PFSK-1 (cell line): ENCODE measurements at regions not wholly inside any gene's neighbourhood (a gene's known extent, or its start where the extent isn't known, plus 50 kb on each side); places are given as distances from the start of the nearest gene placed in this dataset.

ENCODE experiments used
- FOXP2 ChIP-seq: optimal IDR thresholded peaks from 2 replicates; pipeline ENCODE3; 2011; ENCODE audit warnings: borderline replicate concordance, control low read depth, inconsistent platforms; ENCODE audit not compliant: insufficient read depth; ENCODE audit errors: extremely low read length, extremely low read depth
- POLR2AphosphoS5 ChIP-seq: IDR thresholded peaks from 2 replicates; pipeline ENCODE4 v1.6.1; 2012; ENCODE audit warnings: low read depth, mild to moderate bottlenecking, control low read depth, low read length, moderate library complexity
- SIN3A ChIP-seq: IDR thresholded peaks from 2 replicates; pipeline ENCODE4 v1.6.1; 2012; ENCODE audit warnings: mild to moderate bottlenecking, low read length, moderate library complexity, borderline replicate concordance; ENCODE audit not compliant: insufficient read depth
- TAF1 ChIP-seq: IDR thresholded peaks from 2 replicates; pipeline ENCODE4 v1.6.1; 2012; ENCODE audit warnings: low read length, control low read depth, borderline replicate concordance; ENCODE audit not compliant: insufficient read depth
- TF ChIP-seq, protein P1 (sequence below), 2 experiments: IDR thresholded peaks; 2 replicates each; pipeline versions ENCODE4 v1.6.1 to v1.8.0; 2011 to 2012; ENCODE audit warnings: low read depth in 2 of 2, low read length in 2 of 2, control low read depth in 1 of 2, inconsistent platforms in 1 of 2, mild to moderate bottlenecking in 1 of 2, moderate library complexity in 1 of 2; ENCODE audit not compliant: insufficient read depth in 1 of 2

DNA sequence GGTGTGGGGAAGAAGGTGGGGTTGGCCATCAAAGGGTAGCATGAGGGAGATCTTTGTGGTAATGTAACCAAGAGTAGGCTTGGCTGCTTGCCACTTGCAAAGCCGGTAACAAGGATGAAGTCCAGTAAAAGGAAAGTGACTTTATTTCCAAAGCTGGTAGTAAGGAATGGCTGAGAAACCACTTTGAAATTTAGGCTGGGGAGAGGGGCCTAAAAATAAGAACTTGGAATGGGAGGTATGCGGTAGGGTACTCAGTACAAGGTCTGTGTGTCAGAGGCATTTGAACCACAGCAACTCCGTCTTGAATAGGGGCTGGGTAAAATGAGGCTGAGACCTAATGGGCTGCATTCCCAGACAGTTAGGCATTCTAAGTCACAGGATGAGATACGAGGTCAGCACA lies 216.0 kb upstream of the ISX start:
- TF ChIP-seq POLR2AphosphoS5 = no peak
- no peak for TF ChIP-seq TAF1
- no peak for TF ChIP-seq FOXP2
- no peak for TF ChIP-seq SIN3A
- TF ChIP-seq, protein P1, sequence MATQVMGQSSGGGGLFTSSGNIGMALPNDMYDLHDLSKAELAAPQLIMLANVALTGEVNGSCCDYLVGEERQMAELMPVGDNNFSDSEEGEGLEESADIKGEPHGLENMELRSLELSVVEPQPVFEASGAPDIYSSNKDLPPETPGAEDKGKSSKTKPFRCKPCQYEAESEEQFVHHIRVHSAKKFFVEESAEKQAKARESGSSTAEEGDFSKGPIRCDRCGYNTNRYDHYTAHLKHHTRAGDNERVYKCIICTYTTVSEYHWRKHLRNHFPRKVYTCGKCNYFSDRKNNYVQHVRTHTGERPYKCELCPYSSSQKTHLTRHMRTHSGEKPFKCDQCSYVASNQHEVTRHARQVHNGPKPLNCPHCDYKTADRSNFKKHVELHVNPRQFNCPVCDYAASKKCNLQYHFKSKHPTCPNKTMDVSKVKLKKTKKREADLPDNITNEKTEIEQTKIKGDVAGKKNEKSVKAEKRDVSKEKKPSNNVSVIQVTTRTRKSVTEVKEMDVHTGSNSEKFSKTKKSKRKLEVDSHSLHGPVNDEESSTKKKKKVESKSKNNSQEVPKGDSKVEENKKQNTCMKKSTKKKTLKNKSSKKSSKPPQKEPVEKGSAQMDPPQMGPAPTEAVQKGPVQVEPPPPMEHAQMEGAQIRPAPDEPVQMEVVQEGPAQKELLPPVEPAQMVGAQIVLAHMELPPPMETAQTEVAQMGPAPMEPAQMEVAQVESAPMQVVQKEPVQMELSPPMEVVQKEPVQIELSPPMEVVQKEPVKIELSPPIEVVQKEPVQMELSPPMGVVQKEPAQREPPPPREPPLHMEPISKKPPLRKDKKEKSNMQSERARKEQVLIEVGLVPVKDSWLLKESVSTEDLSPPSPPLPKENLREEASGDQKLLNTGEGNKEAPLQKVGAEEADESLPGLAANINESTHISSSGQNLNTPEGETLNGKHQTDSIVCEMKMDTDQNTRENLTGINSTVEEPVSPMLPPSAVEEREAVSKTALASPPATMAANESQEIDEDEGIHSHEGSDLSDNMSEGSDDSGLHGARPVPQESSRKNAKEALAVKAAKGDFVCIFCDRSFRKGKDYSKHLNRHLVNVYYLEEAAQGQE (IDR thresholded peaks at IDR 0.05; ENCODE audit: insufficient read depth in 1 of 2, low read depth in 2 of 2, low read length in 2 of 2) = no peak

DNA sequence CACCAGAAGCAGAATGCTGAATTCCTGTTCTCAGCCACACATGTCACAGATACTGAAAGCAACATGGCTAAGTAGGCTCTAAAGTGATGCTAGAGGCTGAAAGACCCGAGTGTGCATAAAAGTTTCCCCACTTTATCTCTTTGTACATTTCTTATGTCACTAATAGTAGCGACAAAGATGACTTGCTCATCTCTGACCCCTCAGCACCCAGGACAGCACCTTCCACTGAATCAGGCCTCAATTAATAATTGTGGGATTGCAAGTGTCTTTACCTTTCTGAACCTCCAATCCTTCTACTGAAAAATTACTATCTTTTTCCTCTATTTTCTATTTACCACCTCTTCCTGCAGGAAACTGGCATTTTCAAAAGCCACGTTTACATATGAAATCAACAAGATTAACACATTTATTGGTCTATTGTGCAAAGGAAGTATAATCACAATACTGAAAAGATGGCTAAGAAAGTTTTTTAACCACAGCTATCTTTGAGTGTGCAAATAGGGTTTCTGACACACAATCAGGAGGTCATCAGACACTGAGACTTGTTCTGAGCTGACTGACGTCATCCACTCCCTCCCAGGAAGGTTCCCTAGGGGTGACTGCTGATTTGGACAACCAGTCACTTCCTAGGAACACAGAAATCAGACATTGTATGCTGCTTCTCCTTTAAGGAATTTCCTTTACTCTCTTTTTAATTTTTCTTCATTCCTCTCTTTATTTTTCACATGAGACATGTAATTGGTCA lies 213.9 kb upstream of the ISX start:
- TF ChIP-seq, protein P1 (IDR thresholded peaks at IDR 0.05; ENCODE audit: insufficient read depth in 1 of 2, low read depth in 2 of 2, low read length in 2 of 2) = peak in 1 of 2 experiments; percentile 78; a peak in 2 of 4 replicates
- no peak for TF ChIP-seq FOXP2

DNA sequence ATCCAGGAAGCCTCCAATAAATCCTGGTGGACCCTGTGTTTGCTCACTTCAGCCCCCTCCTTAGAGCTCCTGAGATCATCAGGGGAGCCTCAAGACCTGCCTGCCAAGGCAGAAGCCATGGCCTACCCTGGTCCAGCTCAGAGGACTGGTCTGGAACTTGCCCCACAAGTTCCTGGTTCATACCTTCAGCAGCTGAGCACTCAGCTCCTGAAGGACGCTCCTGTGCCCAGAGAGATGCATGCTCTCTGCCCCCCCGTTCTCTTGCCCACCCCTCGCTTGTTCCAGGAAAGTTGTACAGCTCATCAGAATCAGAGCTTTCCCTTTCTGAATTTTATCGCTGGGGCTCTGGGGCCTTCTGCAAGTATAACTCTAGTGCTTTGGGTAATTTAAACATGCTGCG lies 210.5 kb upstream of the ISX start:
- TF ChIP-seq SIN3A (no peak), TAF1 (no peak), FOXP2 (no peak), POLR2AphosphoS5 (no peak)
- TF ChIP-seq, protein P1 (IDR thresholded peaks at IDR 0.05; ENCODE audit: insufficient read depth in 1 of 2, low read depth in 2 of 2, low read length in 2 of 2) = no peak

DNA sequence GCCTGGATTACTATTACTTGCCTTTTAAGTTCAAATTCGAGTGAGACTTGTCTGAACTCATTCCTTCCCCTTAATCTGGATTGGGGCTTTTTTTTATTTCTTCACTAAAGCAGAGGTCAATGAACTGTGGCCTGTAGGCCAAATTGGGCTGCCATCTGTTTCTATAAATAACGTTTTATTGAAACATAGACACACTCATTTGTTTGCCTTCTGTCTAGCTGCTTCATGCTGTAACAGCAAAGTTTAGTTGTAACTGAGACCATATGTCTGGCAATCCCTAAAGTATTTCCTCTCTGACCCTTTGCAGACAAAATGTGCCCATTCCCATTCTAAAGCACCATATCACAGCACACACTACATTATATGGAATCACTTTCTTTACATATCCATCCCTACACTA lies 207.9 kb upstream of the ISX start:
- no peak for TF ChIP-seq TAF1

DNA sequence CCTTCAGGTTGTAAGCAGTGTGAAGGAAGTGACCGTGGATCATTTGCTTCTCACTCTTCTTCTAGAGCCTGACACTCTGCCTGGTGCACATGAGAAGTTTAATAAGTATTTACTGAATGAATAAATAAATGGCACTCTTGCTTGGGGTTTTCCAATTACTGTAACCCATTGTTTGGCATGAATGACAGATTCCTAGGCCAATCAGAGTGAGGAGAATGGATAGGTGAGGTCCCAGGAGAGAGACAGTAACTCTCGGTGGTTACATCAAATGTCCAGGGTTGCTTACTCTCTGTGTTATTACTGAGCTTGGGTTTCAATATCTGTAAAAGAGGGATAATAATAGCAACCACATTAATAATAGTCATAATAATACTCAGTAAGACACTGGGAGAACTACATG lies 204.2 kb upstream of the ISX start:
- TF ChIP-seq, protein P1 (IDR thresholded peaks at IDR 0.05; ENCODE audit: insufficient read depth in 1 of 2, low read depth in 2 of 2, low read length in 2 of 2) = no peak
- TF ChIP-seq SIN3A (no peak), POLR2AphosphoS5 (no peak), FOXP2 (no peak), TAF1 (no peak)
